Mesothelial cell of epicardium (in vitro differentiated cells): ENCODE measurements at regions not wholly inside any gene's neighbourhood (a gene's known extent, or its start where the extent isn't known, plus 50 kb on each side); places are given as distances from the start of the nearest gene placed in this dataset.

Source experiments
- DNase-seq, 2 experiments: peaks; one replicate each; pipeline ENCODE4 v3.0.0; 2021; ENCODE audit warnings: low spot score in 2 of 2; ENCODE audit not compliant: unreplicated experiment in 2 of 2
- H3K27ac Mint-ChIP-seq: 2 replicates; pipeline ENCODE4 v1.8.0; 2021; ENCODE audit warnings: mixed read lengths
- H3K27me3 Mint-ChIP-seq: 2 replicates; pipeline ENCODE4 v1.8.0; 2021; ENCODE audit warnings: low read depth, mixed read lengths
- H3K36me3 Mint-ChIP-seq: 2 replicates; pipeline ENCODE4 v1.8.0; 2021; ENCODE audit warnings: mixed read lengths
- H3K4me1 Mint-ChIP-seq: 2 replicates; pipeline ENCODE4 v1.8.0; 2021; ENCODE audit warnings: mixed read lengths
- H3K4me3 Mint-ChIP-seq: 2 replicates; pipeline ENCODE4 v1.8.0; 2021; ENCODE audit warnings: mild to moderate bottlenecking, moderate library complexity, mixed read lengths
- H3K9me3 Mint-ChIP-seq: 2 replicates; pipeline ENCODE4 v1.8.0; 2021; ENCODE audit warnings: mixed read lengths
- CTCF ChIP-seq: fragments of 200-600 bp; sonication (generic); IDR thresholded peaks from one replicate; pipeline ENCODE4 v1.5.0; 2021; ENCODE audit warnings: antibody characterized with exemption; ENCODE audit not compliant: unreplicated experiment

- Mint-ChIP-seq H3K9me3 (no peaks in the 10 kb centered on the region), H3K27me3 (no peaks in the 10 kb centered on the region), H3K27ac (peak overlapping the region; percentile 66), H3K4me1 (peaks cover 32% of the 10 kb centered on the region), H3K36me3 (no peaks in the 10 kb centered on the region), H3K4me3 (no peak overlapping the region)
- DNase-seq, result no peak
- no peak for TF ChIP-seq CTCF
These were observed 127.6 kb upstream of the UBE2E2 start for GRCh38 chr3:23075496-23075895.

- TF ChIP-seq CTCF, result no peak
- no peak for DNase-seq
- Mint-ChIP-seq H3K9me3 (no peaks in the 10 kb centered on the region), H3K4me3 (no peak overlapping the region), H3K27ac (no peak overlapping the region), H3K27me3 (no peaks in the 10 kb centered on the region), H3K4me1 (peaks cover 32% of the 10 kb centered on the region), H3K36me3 (no peaks in the 10 kb centered on the region)
These were observed 126.7 kb upstream of the UBE2E2 start for GRCh38 chr3:23076437-23076836.

GRCh38 chr3:23077126-23077525 lies 126.0 kb upstream of the UBE2E2 start:
- Mint-ChIP-seq H3K27ac (no peak overlapping the region), H3K36me3 (no peaks in the 10 kb centered on the region), H3K9me3 (no peaks in the 10 kb centered on the region), H3K4me3 (no peak overlapping the region), H3K27me3 (no peaks in the 10 kb centered on the region), H3K4me1 (peaks cover 32% of the 10 kb centered on the region)
- TF ChIP-seq CTCF, result no peak
- DNase-seq, result no peak

- no peak for TF ChIP-seq CTCF
These were observed 124.4 kb upstream of the UBE2E2 start for GRCh38 chr3:23078735-23079134.

GRCh38 chr3:23079976-23080375 lies 123.2 kb upstream of the UBE2E2 start:
- no peaks in the 10 kb centered on the region for H3K27me3 Mint-ChIP-seq
- H3K4me3 Mint-ChIP-seq, result no peak overlapping the region
- DNase-seq, result no peak
- no peaks in the 10 kb centered on the region for H3K9me3 Mint-ChIP-seq
- peaks cover 32% of the 10 kb centered on the region for H3K4me1 Mint-ChIP-seq
- H3K27ac Mint-ChIP-seq, result peak overlapping the region; percentile 6
- no peaks in the 10 kb centered on the region for H3K36me3 Mint-ChIP-seq
- no peak for TF ChIP-seq CTCF

More at GRCh38 chr3:23078735-23079134, 124.4 kb upstream of the UBE2E2 start:
- Mint-ChIP-seq H3K27me3 (no peaks in the 10 kb centered on the region), H3K9me3 (no peaks in the 10 kb centered on the region), H3K4me1 (peaks cover 32% of the 10 kb centered on the region), H3K36me3 (no peaks in the 10 kb centered on the region), H3K4me3 (no peak overlapping the region), H3K27ac (no peak overlapping the region)
- no peak for DNase-seq

- H3K27ac Mint-ChIP-seq, result no peak overlapping the region
- TF ChIP-seq CTCF, result no peak
- no peak for DNase-seq
- no peaks in the 10 kb centered on the region for H3K36me3 Mint-ChIP-seq
- no peak overlapping the region for H3K4me3 Mint-ChIP-seq
- H3K27me3 Mint-ChIP-seq, result no peaks in the 10 kb centered on the region
- no peaks in the 10 kb centered on the region for H3K9me3 Mint-ChIP-seq
- H3K4me1 Mint-ChIP-seq, result peaks cover 16% of the 10 kb centered on the region
These were observed 119.4 kb upstream of the UBE2E2 start for GRCh38 chr3:23083701-23084100.
